ENCODE measurements at regions not wholly inside any gene's neighbourhood (a gene's known extent, or its start where the extent isn't known, plus 50 kb on each side); places are given as distances from the start of the nearest gene placed in this dataset.

DNA sequence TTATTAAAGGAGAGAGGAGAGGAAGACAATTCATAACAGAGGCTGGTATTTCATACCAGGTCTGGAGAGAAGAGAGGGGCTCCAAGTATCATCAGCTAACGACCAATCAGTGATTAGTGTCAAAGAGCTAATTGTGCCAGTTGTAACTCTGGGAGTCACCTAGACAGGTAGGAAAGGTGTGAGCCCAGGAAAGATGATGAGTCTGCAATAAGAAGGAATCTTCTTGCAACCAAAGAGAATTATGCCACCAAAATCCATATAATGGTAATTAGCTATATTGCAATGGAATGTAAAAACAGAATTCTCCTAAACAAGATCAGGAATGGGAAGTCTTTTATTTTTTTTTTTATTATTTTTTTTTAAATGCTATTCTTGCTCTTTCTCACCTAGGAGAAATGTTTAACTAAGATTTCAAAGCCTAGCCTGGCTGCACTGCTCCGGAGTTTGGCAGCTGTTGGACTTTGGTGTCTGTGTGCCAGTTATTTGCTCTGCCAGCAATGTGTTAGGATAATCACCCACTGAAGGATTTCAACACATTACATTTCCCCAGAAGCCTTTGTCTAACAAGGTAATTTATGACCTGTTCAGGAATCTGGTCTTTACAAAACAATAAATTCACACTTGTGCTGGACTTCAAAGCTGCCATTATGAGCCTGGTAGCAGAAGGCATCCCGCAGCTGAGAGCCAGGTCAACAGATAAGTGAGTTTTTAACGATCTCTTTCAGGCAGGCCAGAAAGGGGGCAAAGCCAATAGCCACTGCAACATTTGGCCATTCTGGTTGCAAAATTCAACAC is 89.4 kb downstream of the FOXB1 start:
- DNase-seq (ENCODE audit: low read depth in 2 of 2, low spot score in 1 of 2), result no peak

- DNase-seq (ENCODE audit: low read depth in 2 of 2, low spot score in 1 of 2), result no peak
Measured at GRCh38 chr15:60095711-60096110, 91.6 kb downstream of the FOXB1 start.

GRCh38 chr15:60096157-60096556 is 92.0 kb downstream of the FOXB1 start:
- DNase-seq (ENCODE audit: low read depth in 2 of 2, low spot score in 1 of 2), result no peak

DNA sequence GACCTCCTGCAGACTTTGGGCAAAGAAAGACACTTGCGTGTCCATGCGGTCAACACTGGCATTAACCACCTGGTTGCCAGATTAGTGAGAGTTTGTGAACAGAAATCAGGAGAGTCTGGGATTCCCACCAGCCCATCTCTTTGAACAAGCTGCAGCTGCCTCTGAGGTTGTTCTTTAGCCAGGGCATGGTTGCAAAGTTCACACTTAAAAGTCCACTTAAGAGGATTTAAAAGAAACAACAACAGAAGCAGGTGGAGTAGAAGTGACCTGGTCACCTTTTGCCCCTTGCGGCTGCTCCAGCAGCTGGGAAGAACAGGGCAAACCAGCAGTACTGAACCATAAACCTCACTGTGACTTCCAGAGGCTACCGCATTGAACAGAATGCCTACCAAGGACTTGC is 97.3 kb downstream of the FOXB1 start:
- no peak for DNase-seq (ENCODE audit: low read depth in 2 of 2, low spot score in 1 of 2)

GRCh38 chr15:60102748-60103147 is 98.6 kb downstream of the FOXB1 start:
- DNase-seq (ENCODE audit: low read depth in 2 of 2, low spot score in 1 of 2), result no peak

- no peak for DNase-seq (ENCODE audit: low read depth in 2 of 2, low spot score in 1 of 2)
Measured at GRCh38 chr15:60110909-60111308, 106.8 kb downstream of the FOXB1 start.

GRCh38 chr15:60115579-60116380 is 111.7 kb downstream of the FOXB1 start:
- DNase-seq (ENCODE audit: low read depth in 2 of 2, low spot score in 1 of 2), result no peak

GRCh38 chr15:60116456-60117089 is 112.5 kb downstream of the FOXB1 start:
- no peak for DNase-seq (ENCODE audit: low read depth in 2 of 2, low spot score in 1 of 2)

DNA sequence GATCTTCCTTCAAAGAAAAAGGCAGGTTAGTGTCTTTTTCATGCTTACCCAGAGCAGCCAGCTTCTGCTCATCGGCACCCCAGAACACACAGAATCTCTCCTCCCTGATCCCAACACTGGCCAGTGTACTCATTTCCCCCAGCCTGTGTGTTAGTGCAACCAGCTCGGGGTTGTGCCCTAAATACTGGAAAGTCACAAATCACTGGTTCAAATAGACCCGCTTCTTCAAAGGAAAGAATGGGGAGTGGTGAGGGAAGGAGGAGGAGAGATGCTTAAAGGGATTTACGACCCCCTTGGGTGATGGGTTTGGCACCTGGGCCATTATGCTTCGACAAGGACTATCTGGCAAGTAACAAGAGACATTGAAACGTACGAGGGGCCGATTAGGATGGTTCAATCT is 114.0 kb downstream of the FOXB1 start:
- no peak for DNase-seq (ENCODE audit: low read depth in 2 of 2, low spot score in 1 of 2)

- no peak for DNase-seq (ENCODE audit: low read depth in 2 of 2, low spot score in 1 of 2)
Measured at GRCh38 chr15:60118626-60119025, 114.5 kb downstream of the FOXB1 start.

GRCh38 chr15:60119101-60119500 is 115.0 kb downstream of the FOXB1 start:
- DNase-seq (ENCODE audit: low read depth in 2 of 2, low spot score in 1 of 2), result no peak

DNA sequence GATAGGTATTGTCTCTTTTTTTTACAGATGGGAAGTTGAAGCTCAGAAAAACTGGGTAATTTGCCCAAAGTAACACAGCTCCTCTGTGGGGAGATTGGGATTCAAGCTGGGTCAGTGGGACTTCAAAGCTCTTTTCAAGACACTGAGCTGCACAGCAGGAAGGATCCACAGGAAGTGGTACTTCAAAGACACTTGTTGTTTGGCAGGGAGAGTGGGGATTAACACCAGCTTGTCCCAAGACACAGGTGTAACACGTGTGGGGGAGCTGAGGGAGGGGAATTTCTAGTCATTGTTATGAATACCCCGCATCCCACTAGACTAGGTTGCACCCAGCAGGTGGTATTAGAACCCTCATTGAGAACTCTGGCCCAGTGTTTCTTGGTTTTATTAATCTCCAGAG is 116.0 kb downstream of the FOXB1 start:
- DNase-seq (ENCODE audit: low read depth in 2 of 2, low spot score in 1 of 2), result no peak

- no peak for DNase-seq (ENCODE audit: low read depth in 2 of 2, low spot score in 1 of 2)
Measured at GRCh38 chr15:60121845-60122244, 117.7 kb downstream of the FOXB1 start.

- no peak for DNase-seq (ENCODE audit: low read depth in 2 of 2, low spot score in 1 of 2)
Measured at GRCh38 chr15:60122691-60123090, 118.6 kb downstream of the FOXB1 start.

DNA sequence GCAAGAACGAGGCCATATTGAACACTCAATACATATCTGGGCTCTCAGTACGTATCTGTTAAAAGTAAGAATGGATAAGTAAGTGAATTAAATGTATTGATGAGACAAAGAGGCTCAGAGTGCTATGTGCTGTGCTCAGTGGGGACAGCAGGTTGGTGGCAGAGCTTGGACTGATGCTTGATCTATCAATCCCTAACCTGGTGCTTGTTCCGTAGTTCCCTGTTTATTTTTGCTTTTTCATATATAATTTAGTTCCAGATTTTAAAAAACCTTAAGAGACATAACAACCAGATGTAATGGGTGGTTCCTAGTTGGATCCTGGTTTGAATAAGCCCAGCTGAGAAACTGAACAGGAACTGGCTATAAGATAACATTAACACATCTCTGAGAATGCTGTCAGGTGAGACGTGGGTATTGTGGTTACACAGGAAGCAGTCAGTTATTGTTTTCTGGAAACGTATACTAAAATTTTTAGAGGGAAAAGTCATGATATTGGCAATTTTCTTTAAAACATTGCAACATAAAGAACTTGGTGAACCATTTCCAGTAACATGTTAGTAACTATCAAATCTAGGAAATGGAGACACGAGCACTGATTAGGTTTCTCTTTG is 120.5 kb downstream of the FOXB1 start:
- DNase-seq (ENCODE audit: low read depth in 2 of 2, low spot score in 1 of 2), result no peak

DNA sequence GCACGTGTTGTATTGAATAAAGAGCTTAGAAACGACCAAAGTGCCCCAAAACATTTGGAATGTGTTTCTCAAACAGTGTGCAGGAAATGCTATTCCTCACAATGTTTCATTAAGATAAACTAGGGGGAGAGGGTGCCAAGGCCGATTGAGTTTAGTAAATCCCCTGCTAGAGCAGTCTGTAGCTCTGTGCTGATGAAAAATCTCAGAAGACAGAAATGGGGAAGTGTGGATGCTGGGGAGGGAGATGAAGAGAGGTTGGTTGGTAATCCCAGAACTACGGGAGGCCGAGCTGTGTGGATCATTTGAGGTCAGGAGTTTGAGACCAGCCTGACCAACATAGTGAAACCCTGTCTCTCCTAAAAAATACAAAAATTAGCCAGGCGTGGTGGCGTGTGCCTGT is 121.2 kb downstream of the FOXB1 start:
- DNase-seq (ENCODE audit: low read depth in 2 of 2, low spot score in 1 of 2), result no peak

GRCh38 chr15:60126200-60126599 is 122.1 kb downstream of the FOXB1 start:
- DNase-seq (ENCODE audit: low read depth in 2 of 2, low spot score in 1 of 2), result no peak

DNA sequence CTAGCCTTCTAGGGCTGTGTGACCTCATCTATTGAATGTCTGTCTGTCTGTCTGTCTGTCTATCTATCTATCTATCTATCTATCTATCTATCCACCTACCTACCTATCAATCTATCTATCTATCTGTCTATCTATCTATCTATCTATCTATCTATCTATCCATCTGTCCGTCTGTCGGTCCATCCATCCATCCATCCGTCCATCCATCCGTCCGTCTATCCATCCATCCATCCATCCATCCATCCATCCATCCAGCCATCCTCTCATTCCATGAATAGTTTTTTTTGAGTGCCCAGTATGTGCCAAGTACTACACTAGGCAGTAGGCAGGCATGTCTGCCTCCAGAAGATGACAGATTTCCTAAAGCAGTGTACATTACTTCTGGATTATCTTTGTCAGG is 122.5 kb downstream of the FOXB1 start:
- DNase-seq (ENCODE audit: low read depth in 2 of 2, low spot score in 1 of 2), result no peak

DNA sequence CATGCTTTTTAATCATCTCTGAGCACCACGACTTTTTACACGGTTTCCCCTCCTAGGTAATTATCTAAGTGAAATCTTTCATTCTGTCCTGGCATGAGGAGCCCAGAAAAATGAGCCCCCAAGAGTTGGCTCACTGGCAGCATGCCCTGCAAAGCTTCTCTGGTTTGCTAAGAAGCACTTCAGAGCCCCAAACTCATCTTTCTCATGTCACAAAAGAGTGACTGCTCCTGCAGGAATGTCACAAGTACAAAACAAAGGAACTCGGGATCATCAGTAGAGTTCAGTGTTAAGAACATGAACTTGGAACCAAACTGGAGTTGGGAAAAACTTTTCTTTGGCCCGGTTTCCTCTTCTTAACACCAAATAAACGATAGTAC is 123.9 kb downstream of the FOXB1 start:
- no peak for DNase-seq (ENCODE audit: low read depth in 2 of 2, low spot score in 1 of 2)

DNA sequence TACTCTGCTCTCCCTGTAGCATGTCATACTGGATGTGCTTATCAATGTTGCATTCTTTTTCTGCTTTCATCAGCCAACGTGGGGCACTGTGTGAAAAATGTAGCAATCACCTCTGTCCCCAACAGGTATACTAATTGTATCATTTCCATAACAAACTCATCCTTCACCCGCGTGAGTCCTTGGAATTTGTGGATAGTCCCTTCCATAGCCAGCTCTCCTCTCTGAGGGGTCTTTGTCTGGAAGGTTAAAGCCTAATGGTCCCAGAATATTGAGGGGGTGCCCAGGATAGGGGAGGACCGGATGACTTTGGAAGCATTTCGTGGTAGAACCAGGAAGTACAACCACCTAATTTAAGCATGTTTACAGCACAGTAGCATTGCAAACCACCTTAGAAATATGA is 124.6 kb downstream of the FOXB1 start:
- DNase-seq (ENCODE audit: low read depth in 2 of 2, low spot score in 1 of 2), result no peak

GRCh38 chr15:60130398-60130797 is 126.3 kb downstream of the FOXB1 start:
- DNase-seq (ENCODE audit: low read depth in 2 of 2, low spot score in 1 of 2), result no peak

DNA sequence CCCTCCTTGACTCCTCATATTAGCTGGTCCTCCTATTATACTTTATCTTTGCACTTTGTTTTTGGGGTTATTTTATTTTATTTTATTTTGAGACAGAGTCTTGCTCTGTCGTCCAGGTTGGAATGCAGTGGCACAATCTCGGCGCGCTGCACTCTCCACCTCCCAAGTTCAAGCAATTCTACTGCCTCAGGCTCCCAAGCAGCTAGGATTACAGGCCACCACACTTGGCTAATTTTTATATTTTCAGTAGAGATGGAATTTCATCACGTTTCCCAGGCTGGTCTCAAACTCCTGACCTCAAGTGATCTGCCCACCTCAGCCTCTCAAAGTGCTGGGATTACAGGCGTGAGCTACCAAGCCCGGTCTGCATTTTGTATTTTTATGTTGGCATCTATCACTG is 126.7 kb downstream of the FOXB1 start:
- DNase-seq (ENCODE audit: low read depth in 2 of 2, low spot score in 1 of 2), result no peak

Measured in stimulated activated CD8-positive, alpha-beta memory T cell treated with anti-CD3 and anti-CD28 coated beads, Interleukin-4, amount 100 ng/mL, for 4 hours (primary cell).